AG20443 (cell line): ENCODE measurements at regions not wholly inside any gene's neighbourhood (a gene's known extent, or its start where the extent isn't known, plus 50 kb on each side); places are given as distances from the start of the nearest gene placed in this dataset.
"Not testable (repeated sequence)": the region's sequence is repeated elsewhere in the genome, so short reads cannot be mapped to it uniquely, and the experiment has no call there.

Source experiments
- DNase-seq: peaks from one replicate; pipeline ENCODE4 v3.0.0; 2012; ENCODE audit warnings: low spot score, mixed read lengths

DNA sequence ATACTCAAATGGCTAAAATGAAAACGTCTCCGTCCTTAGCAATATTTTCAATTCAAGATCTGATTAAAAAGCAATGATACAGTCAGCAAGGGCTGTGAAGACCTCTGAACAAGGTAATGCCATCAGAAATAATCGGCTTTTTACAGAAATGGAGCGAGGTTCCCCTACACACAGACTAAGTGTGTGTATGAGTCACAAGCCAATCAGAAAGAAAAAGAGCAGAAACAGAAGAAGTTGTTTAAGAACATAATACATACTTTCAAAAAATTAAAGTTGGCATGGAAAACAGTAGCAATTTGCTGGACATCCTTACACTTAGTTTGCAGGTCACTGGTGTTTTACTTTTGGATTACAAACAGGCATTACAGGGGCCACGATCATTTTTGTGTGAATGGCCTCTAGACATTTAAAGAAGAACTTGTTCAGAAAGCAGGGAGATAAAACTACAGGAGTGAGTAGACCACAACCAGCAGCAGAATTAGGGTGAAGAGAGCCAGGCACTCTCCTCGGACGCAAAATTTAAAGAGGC, 350.0 kb upstream of the RUNX1 start:
- no peak for DNase-seq

DNA sequence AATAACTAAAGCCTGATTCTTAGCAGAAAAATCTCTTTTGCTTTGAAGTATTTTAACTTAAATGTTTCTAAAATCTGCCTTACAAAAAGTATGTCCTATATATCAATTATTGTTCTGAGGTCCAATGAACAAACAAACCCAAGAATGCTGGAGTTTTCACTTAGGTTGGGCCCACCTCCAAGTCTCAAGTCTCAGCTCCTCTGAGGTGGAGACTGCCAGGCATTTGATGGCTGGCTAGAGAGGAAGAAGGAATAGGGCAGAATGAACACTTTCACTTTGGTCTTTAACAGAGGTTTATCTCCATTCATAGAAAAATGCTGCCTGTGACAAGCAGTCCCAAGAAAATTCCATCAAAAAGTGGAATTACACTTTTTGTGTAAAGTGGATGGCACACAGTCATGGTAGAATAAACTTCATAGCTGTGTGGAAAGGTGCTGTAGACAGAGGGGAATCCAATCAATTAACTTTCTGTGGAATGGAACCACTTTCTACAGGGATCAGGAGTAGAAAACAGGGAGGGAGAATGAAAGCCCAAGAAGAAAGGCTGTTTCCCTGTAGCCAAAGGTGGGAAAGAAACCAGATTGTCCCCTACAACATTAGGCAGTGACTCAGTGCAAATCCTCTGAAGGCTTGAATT, 349.4 kb upstream of the RUNX1 start:
- DNase-seq: peak; percentile 24

DNA sequence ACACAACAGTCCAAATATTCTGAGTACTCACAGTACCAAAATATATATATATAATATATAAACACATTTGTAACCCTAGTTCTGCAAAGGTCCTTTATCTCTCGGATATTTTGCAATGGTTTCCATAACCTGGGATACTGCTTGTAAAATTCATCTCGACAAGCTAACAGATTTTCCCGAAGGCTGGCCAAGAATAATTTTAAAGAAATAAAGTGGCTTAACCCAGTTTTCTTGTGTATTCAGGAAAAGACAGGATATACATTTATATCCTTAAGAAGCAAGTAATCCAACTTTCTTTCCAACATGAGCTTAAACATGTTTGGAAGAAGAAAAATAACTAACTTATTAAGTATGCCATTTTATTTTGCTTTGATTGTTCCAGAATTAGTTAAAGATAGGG, 348.7 kb upstream of the RUNX1 start:
- DNase-seq: no peak

DNA sequence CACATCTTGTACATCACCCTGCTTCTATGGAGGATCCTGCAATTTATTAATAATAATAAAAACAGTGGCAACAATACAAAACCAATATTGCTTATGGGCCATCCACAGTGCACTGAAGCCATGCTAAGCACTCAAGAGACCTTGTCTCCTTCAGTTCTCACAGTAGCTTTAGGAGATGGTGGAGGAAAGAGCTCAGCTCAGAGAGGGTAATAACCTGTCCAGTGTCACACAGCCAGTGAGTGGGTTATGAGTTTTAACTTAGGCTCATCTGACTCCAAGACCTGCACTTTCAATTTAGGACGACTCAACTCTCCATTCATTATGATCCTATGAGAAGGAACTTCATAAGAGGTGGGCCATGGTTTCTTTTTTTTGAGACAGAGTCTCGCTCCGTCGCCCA, 347.6 kb upstream of the RUNX1 start:
- no peak for DNase-seq

DNA sequence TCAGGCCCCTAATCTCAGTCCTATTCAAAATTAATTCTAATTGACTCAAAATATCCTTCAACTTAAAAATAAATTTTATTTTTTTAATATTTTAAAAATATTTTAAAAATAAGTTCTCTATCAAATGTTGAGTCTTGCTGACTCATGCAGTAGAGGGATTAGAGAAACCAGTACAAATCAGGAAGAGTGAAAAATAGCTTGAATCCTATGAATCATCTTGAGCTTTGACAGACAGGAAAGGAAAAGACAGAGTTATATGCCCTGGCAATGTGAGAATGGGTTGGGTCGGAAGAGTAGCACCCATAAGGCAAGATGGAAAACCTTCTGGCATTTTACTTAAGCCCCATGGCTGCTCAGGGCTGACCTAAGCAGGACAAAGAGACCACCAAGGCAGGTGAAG, 346.6 kb upstream of the RUNX1 start:
- no peak for DNase-seq

DNA sequence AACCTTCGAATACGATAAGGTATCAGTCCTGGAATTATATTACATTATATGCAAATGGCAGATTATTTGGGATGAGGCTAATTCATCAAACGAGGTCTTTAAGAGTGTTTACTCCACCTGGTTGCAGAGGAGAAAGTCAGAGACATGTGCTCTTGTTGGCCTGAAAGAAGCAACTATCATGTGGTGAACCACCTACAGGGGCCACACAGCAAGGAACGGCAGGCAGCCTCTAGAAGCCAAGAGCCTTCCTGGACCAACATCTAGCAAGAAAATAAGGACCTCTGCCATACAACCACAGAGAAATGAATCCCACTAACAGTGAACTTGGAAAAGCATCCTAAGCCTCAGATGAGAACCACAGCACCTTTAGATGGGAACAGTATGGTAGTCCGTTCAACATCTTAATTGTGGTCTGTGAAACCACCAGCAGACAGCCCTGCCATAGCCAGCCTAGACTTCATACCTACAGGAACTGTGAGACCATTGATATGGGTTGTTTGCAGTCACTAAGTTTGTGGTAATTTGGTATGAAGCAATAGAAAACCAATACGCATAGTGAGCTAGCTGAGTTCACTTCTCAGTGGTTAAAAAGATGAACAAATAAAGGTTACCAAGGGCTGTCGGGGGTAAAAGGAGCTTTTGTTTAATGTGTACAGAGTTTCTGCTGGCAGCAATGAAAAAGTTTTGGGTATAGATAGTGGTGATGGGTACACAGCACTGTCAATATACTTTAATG, 345.7 kb upstream of the RUNX1 start:
- no peak for DNase-seq

DNA sequence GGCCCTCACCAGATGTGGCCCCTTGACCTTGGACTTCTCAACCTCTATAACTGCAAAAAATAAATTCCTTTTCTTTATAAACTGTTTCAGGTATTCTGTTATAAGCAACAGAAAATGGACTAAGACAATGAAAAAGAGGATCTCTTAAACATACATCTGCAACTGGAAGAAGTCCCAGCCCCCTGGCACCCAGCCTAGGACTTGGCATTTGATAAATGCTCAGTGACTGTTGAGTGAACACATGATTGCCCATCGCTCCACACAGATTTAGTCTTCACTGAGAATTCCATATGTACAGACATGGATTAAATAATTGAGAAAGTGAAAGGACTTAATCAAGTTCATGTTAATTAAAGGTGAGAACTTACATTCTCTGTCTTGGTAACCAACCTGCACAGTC, 344.9 kb upstream of the RUNX1 start:
- no peak for DNase-seq

DNA sequence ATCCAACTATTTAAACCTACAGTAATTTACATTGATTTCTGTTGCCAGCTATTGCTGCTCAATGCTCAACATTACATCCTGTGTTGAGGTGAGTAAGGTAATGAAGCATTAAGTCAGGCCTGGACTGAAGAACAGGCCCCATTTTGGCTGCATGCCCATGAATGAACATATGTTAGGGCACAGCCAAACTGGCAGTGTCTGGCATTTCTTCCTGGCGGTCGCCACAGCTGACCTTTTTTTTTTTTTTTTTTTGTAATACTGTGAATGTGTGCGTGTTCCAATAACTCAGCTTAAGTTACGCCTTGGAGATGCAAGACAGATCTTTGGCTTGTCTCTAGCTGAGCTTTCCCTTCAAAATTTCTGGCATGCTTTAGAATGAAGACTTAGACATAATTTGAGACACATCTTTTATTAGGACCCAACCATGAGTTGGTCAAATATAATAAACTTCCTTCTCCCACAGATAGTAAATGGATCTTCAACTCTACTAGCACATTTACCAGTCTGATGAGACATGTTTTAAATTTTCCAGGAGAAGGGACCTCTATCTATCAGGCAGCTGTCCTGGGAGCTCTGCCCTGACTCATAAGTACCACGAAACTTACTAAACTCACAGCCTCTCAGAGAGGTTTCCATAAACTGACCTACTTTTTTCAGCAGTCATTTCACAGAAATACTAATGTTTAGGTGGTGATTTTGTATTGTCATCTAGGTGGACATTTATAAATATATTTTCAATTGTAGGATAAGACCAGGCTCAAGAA, 341.1 kb upstream of the RUNX1 start:
- peak; percentile 53 for DNase-seq

DNA sequence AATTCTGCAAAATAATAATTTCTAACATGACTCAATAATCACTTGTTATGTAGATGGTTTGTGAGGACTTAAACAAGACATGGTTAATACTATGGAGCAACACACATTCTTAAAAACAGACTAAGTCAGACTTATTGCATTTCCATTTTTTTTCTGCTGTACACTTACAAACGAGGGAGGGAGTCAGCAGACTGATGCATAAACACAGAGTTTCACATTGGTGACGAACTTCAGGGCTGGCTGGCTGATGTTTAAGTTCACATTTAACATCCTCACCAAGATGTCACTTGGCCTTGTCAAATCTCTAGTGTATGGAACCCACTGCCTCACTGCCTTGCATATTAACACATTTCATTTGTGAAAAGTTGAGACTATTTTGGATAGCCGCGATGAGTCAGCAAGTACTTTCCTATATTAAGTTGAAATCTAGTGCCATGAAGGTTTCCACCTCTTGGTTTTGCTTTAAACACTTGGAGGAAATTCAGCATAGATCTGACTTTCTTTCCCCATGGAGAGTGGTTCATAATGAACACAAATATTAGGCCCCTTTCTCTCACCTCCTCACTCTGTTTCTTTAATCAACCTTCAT, 337.5 kb upstream of the RUNX1 start:
- DNase-seq: no peak

DNA sequence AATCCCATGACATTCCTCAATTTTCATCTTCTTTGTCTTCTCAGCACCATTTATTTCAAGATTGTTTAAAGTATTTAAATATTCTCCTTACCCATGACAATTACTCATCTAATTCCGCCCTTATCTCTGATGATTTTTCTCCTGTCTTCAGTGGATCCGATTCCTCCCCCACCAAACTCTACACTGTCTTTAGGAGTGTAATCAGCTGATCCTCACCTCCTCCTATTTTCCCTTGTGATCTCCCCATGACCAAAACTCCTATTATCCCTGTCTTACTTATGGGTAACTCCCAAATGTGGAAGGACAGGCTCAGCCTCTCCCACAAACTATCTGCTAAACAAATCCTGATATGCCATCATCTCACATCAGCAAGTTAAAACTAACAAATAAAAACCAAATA, 335.3 kb upstream of the RUNX1 start:
- DNase-seq: no peak

DNA sequence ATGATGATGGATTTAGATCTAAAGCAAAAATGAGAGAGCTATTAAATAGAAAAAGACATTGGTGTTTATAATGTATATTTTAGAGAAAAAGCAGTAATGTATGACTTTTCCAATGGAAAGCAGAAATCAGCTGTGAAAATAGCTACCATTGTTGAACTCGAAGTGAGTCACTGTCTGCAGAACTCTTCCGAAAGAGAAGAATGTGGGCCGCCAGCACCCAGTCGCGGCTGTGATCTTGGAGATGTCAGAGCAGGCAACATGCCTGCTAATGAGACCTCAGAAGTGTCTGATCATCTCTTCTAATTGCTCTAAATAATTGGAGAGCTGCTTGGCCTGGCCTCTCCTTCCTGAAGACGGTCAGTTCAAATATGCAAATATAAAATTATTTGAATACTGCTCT, 333.6 kb upstream of the RUNX1 start:
- no peak for DNase-seq

DNA sequence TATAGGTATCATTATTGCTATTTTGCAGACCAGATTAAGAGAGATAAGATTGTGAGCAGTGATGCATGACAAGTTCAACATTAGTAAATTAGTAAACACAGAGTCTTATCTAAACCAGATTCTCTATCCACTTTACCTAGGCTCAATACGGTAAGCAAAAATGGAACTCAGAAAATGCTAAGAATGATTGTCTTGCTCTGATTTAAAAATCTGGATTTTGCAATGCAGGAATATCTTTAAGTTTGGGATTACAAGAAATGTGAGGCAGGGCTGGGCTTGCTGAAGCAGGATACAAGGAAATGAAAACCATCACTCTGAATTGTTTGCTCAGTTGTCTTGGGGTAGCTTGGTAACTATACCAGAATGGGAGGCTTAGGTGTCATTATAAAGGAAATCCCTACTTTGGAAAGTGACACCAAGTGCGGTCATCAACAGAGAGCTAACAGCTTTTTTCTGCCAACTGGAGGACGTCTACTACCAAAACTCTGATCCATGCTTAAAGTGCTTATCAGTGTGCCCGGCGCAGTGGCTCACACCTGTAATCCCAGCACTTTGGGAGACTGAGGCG, 332.7 kb upstream of the RUNX1 start:
- DNase-seq: no peak

DNA sequence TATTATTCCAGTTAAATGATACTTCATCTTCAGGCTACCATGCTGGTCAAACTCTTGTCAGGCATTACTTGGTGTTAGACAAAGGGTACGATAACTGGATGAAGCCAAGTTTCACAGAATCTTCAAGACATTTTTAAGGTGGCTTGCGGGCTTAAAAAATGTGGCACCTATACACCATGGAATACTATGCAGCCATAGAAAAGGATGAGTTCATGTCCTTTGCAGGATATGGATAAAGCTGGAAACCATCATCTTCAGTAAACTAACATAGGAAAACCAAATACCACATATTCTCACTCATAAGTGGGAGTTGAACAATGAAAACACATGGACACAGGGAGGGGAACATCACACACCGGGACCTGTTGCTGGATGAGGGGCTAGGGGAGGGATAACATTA, 331.2 kb upstream of the RUNX1 start:
- not testable (repeated sequence) for DNase-seq

DNA sequence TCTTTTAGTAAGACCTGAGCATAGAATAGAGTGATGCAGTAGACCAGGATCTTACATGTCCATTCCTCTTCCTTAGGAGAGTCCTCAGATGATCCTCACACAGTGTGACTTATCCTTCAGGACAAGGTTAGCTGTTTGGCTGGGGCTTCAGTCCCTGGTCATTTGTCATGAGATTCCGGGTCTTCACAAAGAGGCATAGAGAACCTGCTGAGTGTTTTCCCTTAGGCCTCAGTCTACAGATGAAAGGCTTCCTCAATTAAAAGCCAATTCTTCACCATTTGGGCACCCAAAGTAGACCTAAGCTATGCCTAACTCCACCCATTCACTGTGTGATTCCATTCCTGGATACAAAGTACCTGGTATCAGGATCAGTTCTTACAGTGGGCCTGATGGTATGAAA, 329.8 kb upstream of the RUNX1 start:
- no peak for DNase-seq

DNA sequence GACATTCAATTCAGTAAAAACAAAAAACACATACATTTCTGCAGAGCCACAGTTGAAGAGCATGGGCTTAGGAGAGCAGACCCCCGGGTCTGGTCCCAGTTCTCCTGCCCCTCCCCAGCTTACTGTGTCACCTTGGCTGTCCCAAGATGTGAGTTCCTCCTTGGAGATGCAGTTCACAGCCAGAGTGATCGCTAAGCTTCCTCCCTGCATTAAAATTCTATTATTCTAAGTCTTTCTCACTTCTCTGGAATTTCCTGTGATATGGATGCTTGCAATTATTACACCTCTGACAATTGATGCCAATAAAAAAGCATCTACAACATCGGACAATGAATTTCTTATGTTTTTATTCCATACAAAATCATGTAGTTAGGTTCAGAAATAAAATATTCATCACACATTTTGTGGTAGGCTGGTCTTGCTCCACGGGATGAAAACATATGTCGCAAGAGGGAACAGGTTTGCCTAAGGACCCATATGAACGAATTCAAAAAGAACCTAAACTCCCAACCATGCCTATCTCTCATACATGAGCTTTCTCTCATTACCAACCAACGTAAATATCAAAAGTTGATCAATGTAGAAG, 328.5 kb upstream of the RUNX1 start:
- no peak for DNase-seq

DNA sequence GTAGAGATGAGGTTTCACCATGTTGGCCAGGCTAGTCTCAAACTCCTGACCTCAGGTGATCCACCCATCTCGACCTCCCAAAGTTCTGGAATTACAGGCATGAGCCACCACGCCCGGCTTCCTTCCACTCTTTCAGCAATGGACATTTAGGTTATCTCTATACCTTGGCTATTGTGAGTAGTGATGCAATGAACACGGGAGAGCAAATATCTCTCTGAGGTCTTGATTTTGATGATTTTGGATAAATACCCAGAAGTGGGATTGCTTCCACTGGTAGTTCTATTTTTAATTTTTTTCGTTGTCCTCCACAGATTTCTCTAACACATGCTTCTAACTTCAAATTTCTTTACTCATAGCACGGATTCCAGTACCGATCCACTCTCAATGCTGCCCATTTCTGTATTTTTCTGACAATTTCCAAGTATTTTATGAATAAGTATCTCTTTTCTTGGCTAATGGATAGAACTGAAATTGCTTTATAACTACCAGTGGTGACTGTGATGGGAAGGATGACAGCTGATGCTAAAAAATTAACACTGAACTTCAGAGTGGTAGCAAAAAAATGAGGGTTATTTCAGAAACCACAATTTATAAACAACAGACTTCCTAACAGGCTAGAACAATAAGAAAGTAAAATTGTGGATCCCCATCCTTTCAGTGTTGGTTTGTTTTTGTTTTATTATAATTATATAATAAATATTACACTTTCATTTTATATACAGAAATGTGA, 327.5 kb upstream of the RUNX1 start:
- no peak for DNase-seq

DNA sequence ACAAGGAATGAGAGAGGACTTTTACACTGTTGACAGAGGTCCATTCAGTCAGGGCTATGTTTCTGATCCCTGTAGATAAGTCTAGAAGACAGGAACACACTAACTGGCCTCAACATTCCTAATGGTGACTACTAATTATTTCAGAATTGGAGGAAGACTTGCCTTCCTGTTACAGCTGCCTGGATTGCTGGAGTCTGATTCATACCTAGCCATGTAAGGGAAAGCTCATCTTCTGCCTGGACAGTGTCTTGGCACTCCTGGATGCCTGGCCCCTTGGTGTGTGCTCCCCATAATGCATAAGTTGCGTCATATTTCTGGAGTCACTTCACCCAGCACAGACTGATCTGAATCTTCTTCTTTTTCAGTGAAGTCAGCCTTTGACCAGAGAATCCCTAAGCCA, 326.0 kb upstream of the RUNX1 start:
- peak; percentile 66 for DNase-seq

DNA sequence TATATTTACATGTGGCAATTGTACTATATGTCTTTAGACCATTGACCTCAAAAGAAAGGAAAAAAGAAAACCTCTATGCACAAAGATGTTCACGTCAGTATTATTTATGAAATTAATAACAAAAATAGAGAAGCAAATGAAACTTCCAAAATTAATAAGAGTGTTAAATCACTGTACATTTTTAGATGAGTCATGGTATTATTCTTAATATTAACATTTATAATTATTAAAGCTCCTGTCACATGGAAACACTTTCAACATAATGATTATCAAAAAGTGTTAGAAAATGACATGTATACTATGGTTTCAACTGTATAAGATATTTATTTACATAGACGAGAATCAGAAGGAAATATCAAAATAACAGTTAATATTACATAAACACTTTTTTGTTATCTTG, 324.9 kb upstream of the RUNX1 start:
- DNase-seq: no peak

DNA sequence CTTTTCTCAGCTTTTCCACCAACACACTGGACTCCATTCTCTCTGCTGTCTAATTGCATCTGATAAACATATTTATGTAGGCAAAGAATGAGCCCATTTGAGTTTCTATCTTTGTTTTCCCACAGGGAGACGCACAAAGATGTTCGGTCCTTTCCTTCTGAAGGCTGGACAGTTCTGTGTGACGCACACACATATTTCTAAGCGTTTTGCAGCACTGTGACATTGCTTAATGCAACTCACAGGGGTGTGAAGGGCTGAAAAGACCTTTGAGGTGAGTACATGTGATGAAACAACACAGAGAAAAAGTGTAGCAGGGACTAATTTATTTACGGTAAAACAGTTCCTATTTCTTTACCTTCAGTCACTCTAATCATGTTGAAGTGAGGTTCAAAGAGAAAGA, 323.1 kb upstream of the RUNX1 start:
- no peak for DNase-seq

DNA sequence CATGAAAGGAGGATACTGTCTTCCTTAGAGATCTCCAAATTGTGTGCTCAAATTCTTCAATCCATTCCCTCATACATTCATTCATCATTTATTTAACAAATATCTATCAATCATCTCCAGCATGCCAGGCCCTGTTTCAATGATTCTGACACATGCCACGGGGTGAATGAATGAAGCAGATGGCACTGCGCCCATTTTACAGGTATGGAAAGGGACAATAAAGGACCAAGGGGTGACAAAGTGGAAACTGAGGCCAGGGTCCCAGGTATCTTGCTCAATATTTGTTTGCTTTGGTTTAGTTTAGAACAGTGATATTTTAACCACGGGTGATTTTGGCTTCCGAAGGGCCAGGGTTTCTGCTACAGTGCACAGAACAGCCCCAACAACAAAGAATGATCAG, 321.6 kb upstream of the RUNX1 start:
- DNase-seq: no peak

DNA sequence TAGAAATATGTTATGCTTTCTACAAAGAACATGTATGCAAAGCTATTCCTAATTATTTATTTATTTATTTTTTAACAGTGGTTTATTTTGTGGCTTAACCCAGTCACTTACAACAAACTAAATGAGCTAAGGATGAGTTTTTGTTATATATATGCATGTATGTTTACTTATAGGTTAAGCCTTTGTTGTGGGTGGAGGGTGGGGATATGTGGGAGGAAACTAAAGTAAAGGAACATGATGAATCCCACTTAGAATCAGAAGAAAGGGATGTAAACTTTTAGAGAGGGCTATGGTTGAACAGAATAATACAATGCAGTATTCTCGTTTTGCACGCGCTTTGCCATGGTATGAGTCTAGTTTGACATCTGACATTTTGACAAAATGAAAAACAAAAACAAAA, 321.0 kb upstream of the RUNX1 start:
- DNase-seq: no peak
